Stimulated activated memory B cell treated with anti-CD40 and anti-IgM and Interleukin-4, amounts not matched to agents 10 μg/mL and 1 μg/mL and 100 μg/mL, for 72 hours (primary cell): ENCODE measurements at regions not wholly inside any gene's neighbourhood (a gene's known extent, or its start where the extent isn't known, plus 50 kb on each side); places are given as distances from the start of the nearest gene placed in this dataset.

Experiments
- ATAC-seq: fragments of 150-1000 bp; cut with Tn5 transposase; 2 replicates; pipeline ENCODE4 v1.10.0; 2021
- H3K27ac Mint-ChIP-seq: one replicate; pipeline ENCODE4 v1.8.0; 2022; ENCODE audit warnings: mild to moderate bottlenecking, mixed read lengths
- H3K27me3 Mint-ChIP-seq: one replicate; pipeline ENCODE4 v1.8.0; 2022; ENCODE audit warnings: mixed read lengths
- H3K36me3 Mint-ChIP-seq: one replicate; pipeline ENCODE4 v1.8.0; 2022; ENCODE audit warnings: mixed read lengths
- H3K4me1 Mint-ChIP-seq: one replicate; pipeline ENCODE4 v1.8.0; 2022; ENCODE audit warnings: mixed read lengths
- H3K4me3 Mint-ChIP-seq: one replicate; pipeline ENCODE4 v1.8.0; 2022; ENCODE audit warnings: mild to moderate bottlenecking, moderate library complexity, mixed read lengths
- H3K9me3 Mint-ChIP-seq: one replicate; pipeline ENCODE4 v1.8.0; 2022; ENCODE audit warnings: mixed read lengths

- no peak for ATAC-seq
- Mint-ChIP-seq H3K9me3 (no peaks in the 10 kb centered on the region), H3K4me1 (no peaks in the 10 kb centered on the region), H3K36me3 (no peaks in the 10 kb centered on the region), H3K4me3 (no peak overlapping the region), H3K27me3 (no peaks in the 10 kb centered on the region), H3K27ac (no peak overlapping the region)
Measured at GRCh38 chr6:103284835-103285234, 1574.9 kb downstream of the HACE1 start.

- no peak overlapping the region for H3K4me3 Mint-ChIP-seq
- H3K27ac Mint-ChIP-seq, result no peak overlapping the region
- no peaks in the 10 kb centered on the region for H3K9me3 Mint-ChIP-seq
- no peaks in the 10 kb centered on the region for H3K36me3 Mint-ChIP-seq
- H3K4me1 Mint-ChIP-seq, result no peaks in the 10 kb centered on the region
- no peaks in the 10 kb centered on the region for H3K27me3 Mint-ChIP-seq
- no peak for ATAC-seq
Measured at GRCh38 chr6:103280417-103280816, 1579.3 kb downstream of the HACE1 start.

- no peak for ATAC-seq
- H3K4me1 Mint-ChIP-seq, result no peaks in the 10 kb centered on the region
- no peak overlapping the region for H3K4me3 Mint-ChIP-seq
- no peaks in the 10 kb centered on the region for H3K36me3 Mint-ChIP-seq
- H3K27me3 Mint-ChIP-seq, result no peaks in the 10 kb centered on the region
- H3K27ac Mint-ChIP-seq, result no peak overlapping the region
- no peaks in the 10 kb centered on the region for H3K9me3 Mint-ChIP-seq
Measured at GRCh38 chr6:103277936-103278335, 1581.8 kb downstream of the HACE1 start.

GRCh38 chr6:103273048-103273447, 1586.7 kb downstream of the HACE1 start:
- no peak overlapping the region for H3K27ac Mint-ChIP-seq
- no peak for ATAC-seq

GRCh38 chr6:103269581-103269980, 1590.1 kb downstream of the HACE1 start:
- no peak for ATAC-seq
- H3K27me3 Mint-ChIP-seq, result no peaks in the 10 kb centered on the region
- H3K4me1 Mint-ChIP-seq, result no peaks in the 10 kb centered on the region
- no peak overlapping the region for H3K4me3 Mint-ChIP-seq
- H3K36me3 Mint-ChIP-seq, result no peaks in the 10 kb centered on the region
- H3K9me3 Mint-ChIP-seq, result no peaks in the 10 kb centered on the region
- H3K27ac Mint-ChIP-seq, result no peak overlapping the region

More at GRCh38 chr6:103273048-103273447, 1586.7 kb downstream of the HACE1 start:
- Mint-ChIP-seq H3K36me3 (no peaks in the 10 kb centered on the region), H3K4me1 (no peaks in the 10 kb centered on the region), H3K4me3 (no peak overlapping the region), H3K9me3 (no peaks in the 10 kb centered on the region), H3K27me3 (no peaks in the 10 kb centered on the region)

- Mint-ChIP-seq H3K4me1 (no peaks in the 10 kb centered on the region), H3K27me3 (no peaks in the 10 kb centered on the region), H3K27ac (no peak overlapping the region), H3K9me3 (no peaks in the 10 kb centered on the region), H3K36me3 (no peaks in the 10 kb centered on the region), H3K4me3 (no peak overlapping the region)
- ATAC-seq, result no peak
Measured at GRCh38 chr6:103268335-103268734, 1591.4 kb downstream of the HACE1 start.

- Mint-ChIP-seq H3K27me3 (no peaks in the 10 kb centered on the region), H3K27ac (no peak overlapping the region), H3K4me1 (no peaks in the 10 kb centered on the region), H3K4me3 (no peak overlapping the region), H3K9me3 (peaks cover 5% of the 10 kb centered on the region), H3K36me3 (no peaks in the 10 kb centered on the region)
- ATAC-seq, result no peak
Measured at GRCh38 chr6:103264020-103264419, 1595.7 kb downstream of the HACE1 start.

GRCh38 chr6:103255132-103255531, 1604.6 kb downstream of the HACE1 start:
- H3K4me3 Mint-ChIP-seq, result no peak overlapping the region
- no peak overlapping the region for H3K27ac Mint-ChIP-seq
- no peaks in the 10 kb centered on the region for H3K36me3 Mint-ChIP-seq

GRCh38 chr6:103236923-103237322, 1622.8 kb downstream of the HACE1 start:
- H3K36me3 Mint-ChIP-seq, result no peaks in the 10 kb centered on the region
- no peak overlapping the region for H3K4me3 Mint-ChIP-seq
- ATAC-seq, result no peak
- H3K9me3 Mint-ChIP-seq, result peaks cover 3% of the 10 kb centered on the region
- H3K27me3 Mint-ChIP-seq, result no peaks in the 10 kb centered on the region
- no peak overlapping the region for H3K27ac Mint-ChIP-seq
- no peaks in the 10 kb centered on the region for H3K4me1 Mint-ChIP-seq

More at GRCh38 chr6:103255132-103255531, 1604.6 kb downstream of the HACE1 start:
- H3K9me3 Mint-ChIP-seq, result peaks cover 5% of the 10 kb centered on the region
- no peaks in the 10 kb centered on the region for H3K27me3 Mint-ChIP-seq
- no peak for ATAC-seq
- H3K4me1 Mint-ChIP-seq, result no peaks in the 10 kb centered on the region

GRCh38 chr6:103231181-103231580, 1628.5 kb downstream of the HACE1 start:
- Mint-ChIP-seq H3K36me3 (no peaks in the 10 kb centered on the region), H3K4me1 (no peaks in the 10 kb centered on the region), H3K4me3 (no peak overlapping the region), H3K9me3 (peaks cover 7% of the 10 kb centered on the region), H3K27me3 (no peaks in the 10 kb centered on the region), H3K27ac (no peak overlapping the region)
- ATAC-seq, result no peak

GRCh38 chr6:103215847-103216246, 1643.9 kb downstream of the HACE1 start:
- no peak overlapping the region for H3K27ac Mint-ChIP-seq
- H3K27me3 Mint-ChIP-seq, result no peaks in the 10 kb centered on the region
- no peak for ATAC-seq
- no peaks in the 10 kb centered on the region for H3K36me3 Mint-ChIP-seq
- no peaks in the 10 kb centered on the region for H3K4me1 Mint-ChIP-seq
- H3K9me3 Mint-ChIP-seq, result no peaks in the 10 kb centered on the region
- H3K4me3 Mint-ChIP-seq, result no peak overlapping the region

- ATAC-seq, result no peak
- Mint-ChIP-seq H3K27ac (no peak overlapping the region), H3K27me3 (no peaks in the 10 kb centered on the region), H3K4me3 (no peak overlapping the region), H3K36me3 (no peaks in the 10 kb centered on the region), H3K4me1 (no peaks in the 10 kb centered on the region), H3K9me3 (peaks cover 2% of the 10 kb centered on the region)
Measured at GRCh38 chr6:103210686-103211085, 1649.0 kb downstream of the HACE1 start.

GRCh38 chr6:103198386-103198785, 1661.3 kb downstream of the HACE1 start:
- Mint-ChIP-seq H3K9me3 (peaks cover 4% of the 10 kb centered on the region), H3K27ac (no peak overlapping the region), H3K27me3 (no peaks in the 10 kb centered on the region), H3K36me3 (no peaks in the 10 kb centered on the region), H3K4me3 (no peak overlapping the region), H3K4me1 (no peaks in the 10 kb centered on the region)
- ATAC-seq, result no peak

GRCh38 chr6:103193413-103193812, 1666.3 kb downstream of the HACE1 start:
- no peak for ATAC-seq
- no peak overlapping the region for H3K27ac Mint-ChIP-seq
- H3K36me3 Mint-ChIP-seq, result no peaks in the 10 kb centered on the region
- H3K27me3 Mint-ChIP-seq, result no peaks in the 10 kb centered on the region
- H3K9me3 Mint-ChIP-seq, result peaks cover 7% of the 10 kb centered on the region
- H3K4me3 Mint-ChIP-seq, result no peak overlapping the region
- H3K4me1 Mint-ChIP-seq, result no peaks in the 10 kb centered on the region

GRCh38 chr6:103191391-103192093, 1668.2 kb downstream of the HACE1 start:
- Mint-ChIP-seq H3K36me3 (no peaks in the 10 kb centered on the region), H3K4me3 (no peak overlapping the region), H3K27ac (no peak overlapping the region), H3K9me3 (peaks cover 7% of the 10 kb centered on the region), H3K4me1 (no peaks in the 10 kb centered on the region), H3K27me3 (no peaks in the 10 kb centered on the region)
- ATAC-seq, result no peak

- Mint-ChIP-seq H3K27ac (no peak overlapping the region), H3K9me3 (peaks cover 6% of the 10 kb centered on the region), H3K36me3 (no peaks in the 10 kb centered on the region), H3K27me3 (no peaks in the 10 kb centered on the region), H3K4me3 (no peak overlapping the region), H3K4me1 (no peaks in the 10 kb centered on the region)
- no peak for ATAC-seq
Measured at GRCh38 chr6:103184776-103185175, 1674.9 kb downstream of the HACE1 start.
